Osteoblast (primary cell): ENCODE measurements at regions not wholly inside any gene's neighbourhood (a gene's known extent, or its start where the extent isn't known, plus 50 kb on each side); places are given as distances from the start of the nearest gene placed in this dataset.

Experiments used
- DNase-seq: peaks from one replicate; pipeline ENCODE4 v3.0.0; 2011; ENCODE audit warnings: low spot score, mixed read lengths; ENCODE audit not compliant: insufficient read length; ENCODE audit errors: missing footprints
- H2AFZ ChIP-seq: 2 replicates; pipeline ENCODE4 v1.6.0; 2011; ENCODE audit warnings: mild to moderate bottlenecking, low read length
- H3K27ac ChIP-seq: 2 replicates; pipeline ENCODE4 v1.5.1; 2011; ENCODE audit warnings: mild to moderate bottlenecking, low read depth, low read length, moderate library complexity
- H3K27me3 ChIP-seq: 2 replicates; pipeline ENCODE4 v1.6.0; 2012; ENCODE audit warnings: mild to moderate bottlenecking, control low read depth, inconsistent platforms, low read length, moderate library complexity; ENCODE audit not compliant: insufficient read depth
- H3K36me3 ChIP-seq: 2 replicates; pipeline ENCODE4 v1.5.1; 2011; ENCODE audit warnings: mild to moderate bottlenecking, low read length, control low read depth, moderate library complexity; ENCODE audit not compliant: insufficient read depth
- H3K4me1 ChIP-seq: 2 replicates; pipeline ENCODE4 v1.5.1; 2011; ENCODE audit warnings: mild to moderate bottlenecking, low read length, control low read depth, moderate library complexity; ENCODE audit not compliant: insufficient read depth
- H3K4me2 ChIP-seq: 2 replicates; pipeline ENCODE4 v1.6.0; 2011; ENCODE audit warnings: mild to moderate bottlenecking, low read length; ENCODE audit not compliant: insufficient read depth
- H3K4me3 ChIP-seq: fragments of 200-600 bp; sonication (generic); 3 replicates; pipeline ENCODE4 v1.5.1; 2012; ENCODE audit warnings: mild to moderate bottlenecking, low read length, inconsistent platforms; ENCODE audit not compliant: insufficient read depth
- H3K79me2 ChIP-seq: 2 replicates; pipeline ENCODE4 v1.6.0; 2012; ENCODE audit warnings: mild to moderate bottlenecking, low read length, control low read depth, inconsistent platforms; ENCODE audit not compliant: insufficient read depth
- H3K9me3 ChIP-seq: 2 replicates; pipeline ENCODE4 v1.5.1; 2011; ENCODE audit warnings: low read depth, low read length, control low read depth
- H4K20me1 ChIP-seq: 2 replicates; pipeline ENCODE4 v1.6.0; 2012; ENCODE audit warnings: mild to moderate bottlenecking, low read length, control low read depth; ENCODE audit not compliant: insufficient read depth
- CTCF ChIP-seq: IDR thresholded peaks from 2 replicates; pipeline ENCODE4 v1.5.1; 2011; ENCODE audit warnings: mild to moderate bottlenecking, low read depth, low read length, moderate library complexity; ENCODE audit errors: extremely low read depth

DNA sequence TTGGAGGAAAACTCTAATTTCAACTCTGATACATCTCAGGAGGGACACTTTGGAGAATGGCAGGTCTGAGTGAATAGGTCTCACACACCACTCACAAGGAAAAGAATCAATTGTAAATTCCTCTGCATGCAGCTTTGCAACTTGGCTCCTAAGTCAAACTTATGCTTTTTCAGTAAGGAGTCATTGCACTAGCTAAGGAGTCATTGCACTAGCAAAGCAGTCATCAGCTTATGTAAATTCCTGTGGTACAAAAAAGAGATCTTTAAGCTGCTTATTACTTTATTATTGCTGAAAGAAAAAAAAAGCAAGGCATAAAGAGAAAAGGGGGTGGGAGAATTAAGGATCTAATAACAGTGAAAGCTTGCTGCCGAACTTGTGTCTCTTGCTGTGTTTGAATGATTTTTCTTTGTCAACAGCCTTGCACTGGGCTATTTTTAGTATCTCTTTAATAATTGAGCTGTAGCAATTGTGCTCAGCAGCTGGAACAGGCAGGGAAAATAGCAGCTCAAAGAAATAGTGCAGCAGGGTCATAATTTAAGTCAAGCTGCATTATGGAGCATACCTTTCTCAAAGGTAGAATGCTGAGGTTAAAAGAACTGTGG lies 154.3 kb upstream of the ARPP21 start:
- Histone ChIP-seq H3K4me3 (no peak overlapping the region), H3K27ac (no peak overlapping the region)
- TF ChIP-seq CTCF: no peak

DNA sequence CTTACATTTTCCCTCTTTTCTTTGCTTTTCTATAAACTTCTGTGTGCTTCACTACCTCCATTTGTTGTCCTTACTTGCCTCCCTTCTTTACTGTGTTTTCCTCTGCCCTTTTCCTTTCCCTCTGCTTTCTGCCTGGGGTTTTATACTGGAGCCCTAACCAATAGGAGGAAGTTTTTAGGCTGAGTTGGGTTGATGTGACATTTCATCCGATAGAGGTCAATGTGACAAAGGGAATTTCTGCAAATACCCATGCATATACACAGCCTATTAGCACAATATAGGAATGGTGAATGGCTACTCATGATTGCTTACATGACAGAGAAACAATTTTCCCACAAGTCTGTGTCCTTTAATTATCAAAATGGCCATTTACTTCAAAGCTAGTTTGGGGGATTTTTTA lies 153.0 kb upstream of the ARPP21 start:
- no peak overlapping the region for H3K4me2 ChIP-seq
- TF ChIP-seq CTCF: no peak
- H3K79me2 ChIP-seq: no peaks in the 10 kb centered on the region
- no peak for DNase-seq
- H3K27me3 ChIP-seq: no peaks in the 10 kb centered on the region
- no peak overlapping the region for H3K27ac ChIP-seq
- H3K4me3 ChIP-seq: no peak overlapping the region
- H4K20me1 ChIP-seq: no peaks in the 10 kb centered on the region
- no peaks in the 10 kb centered on the region for H3K9me3 ChIP-seq
- no peak overlapping the region for H2AFZ ChIP-seq
- H3K4me1 ChIP-seq: no peaks in the 10 kb centered on the region
- no peaks in the 10 kb centered on the region for H3K36me3 ChIP-seq

More for the DNA sequence above, 154.3 kb upstream of the ARPP21 start:
- Histone ChIP-seq H4K20me1 (no peaks in the 10 kb centered on the region), H3K79me2 (no peaks in the 10 kb centered on the region), H3K4me1 (no peaks in the 10 kb centered on the region), H3K9me3 (no peaks in the 10 kb centered on the region), H3K27me3 (no peaks in the 10 kb centered on the region), H2AFZ (no peak overlapping the region), H3K36me3 (no peaks in the 10 kb centered on the region), H3K4me2 (no peak overlapping the region)
- DNase-seq: no peak

GRCh38 chr3:35487376-35487775 lies 151.9 kb upstream of the ARPP21 start:
- Histone ChIP-seq H3K79me2 (no peaks in the 10 kb centered on the region), H3K9me3 (no peaks in the 10 kb centered on the region), H3K4me3 (no peak overlapping the region), H3K4me1 (no peaks in the 10 kb centered on the region), H3K27me3 (no peaks in the 10 kb centered on the region), H3K36me3 (no peaks in the 10 kb centered on the region), H2AFZ (no peak overlapping the region), H4K20me1 (no peaks in the 10 kb centered on the region), H3K4me2 (no peak overlapping the region), H3K27ac (no peak overlapping the region)
- no peak for DNase-seq
- TF ChIP-seq CTCF: no peak

DNA sequence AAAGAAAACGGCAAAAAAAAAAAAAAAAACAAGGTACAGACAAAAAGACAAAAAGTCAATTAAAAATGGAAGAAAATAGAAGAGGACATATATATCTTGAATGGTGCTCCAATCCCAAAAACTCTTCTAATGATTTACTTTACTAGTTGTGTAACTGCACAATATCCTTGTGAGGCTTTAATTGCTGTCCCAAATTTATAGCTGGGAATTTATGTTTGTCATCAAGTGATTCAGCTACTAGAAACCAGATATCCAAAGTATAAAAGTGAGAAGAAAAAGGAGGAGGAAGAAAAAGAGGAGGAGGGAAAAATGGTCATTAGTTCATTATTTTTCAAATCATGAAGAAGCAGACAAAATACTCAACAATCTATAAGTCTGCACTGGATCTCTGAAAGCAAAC lies 150.8 kb upstream of the ARPP21 start:
- no peak overlapping the region for H2AFZ ChIP-seq
- TF ChIP-seq CTCF: no peak

More for the DNA sequence above, 150.8 kb upstream of the ARPP21 start:
- no peak overlapping the region for H3K4me2 ChIP-seq
- H3K27me3 ChIP-seq: no peaks in the 10 kb centered on the region
- H3K36me3 ChIP-seq: no peaks in the 10 kb centered on the region
- no peaks in the 10 kb centered on the region for H3K9me3 ChIP-seq
- no peak overlapping the region for H3K4me3 ChIP-seq
- no peaks in the 10 kb centered on the region for H4K20me1 ChIP-seq
- no peak overlapping the region for H3K27ac ChIP-seq
- DNase-seq: no peak
- no peaks in the 10 kb centered on the region for H3K79me2 ChIP-seq
- H3K4me1 ChIP-seq: no peaks in the 10 kb centered on the region
